Cerebellar nuclear complex (tissue), 1 donor: ENCODE measurements at regions not wholly inside any gene's neighbourhood (a gene's known extent, or its start where the extent isn't known, plus 50 kb on each side); places are given as distances from the start of the nearest gene placed in this dataset.
A peak's percentile ranks its signal among the peaks of the same experiment; 100 is the strongest.
"Not testable (repeated sequence)": the region's sequence is repeated elsewhere in the genome, so short reads cannot be mapped to it uniquely, and the experiment has no call there.

Experiments used
- DNase-seq, 2 experiments: peaks; one replicate each; lab custom pipeline; 2025; lab: John Stamatoyannopoulos, UW

DNA sequence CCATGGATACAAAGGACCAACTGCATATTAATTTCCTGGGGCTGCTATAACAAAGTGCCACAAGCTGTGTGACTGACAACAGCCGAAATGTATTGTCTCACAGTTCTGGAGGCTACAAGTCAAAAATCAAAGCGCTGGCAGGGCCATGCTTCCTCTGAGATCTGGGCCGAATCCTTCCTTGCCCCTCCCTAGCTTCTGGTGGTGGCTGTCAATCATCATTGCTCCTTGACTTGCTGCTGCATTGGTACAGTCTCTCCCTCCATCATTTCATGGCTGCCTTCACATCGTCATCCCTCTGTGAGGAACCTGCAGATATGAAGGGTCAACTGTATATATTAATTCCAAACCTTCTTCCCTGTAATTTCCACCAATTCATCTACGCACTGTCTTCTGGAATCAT, 118.3 kb downstream of the EXOC5 start:
- DNase-seq = no peak

DNA sequence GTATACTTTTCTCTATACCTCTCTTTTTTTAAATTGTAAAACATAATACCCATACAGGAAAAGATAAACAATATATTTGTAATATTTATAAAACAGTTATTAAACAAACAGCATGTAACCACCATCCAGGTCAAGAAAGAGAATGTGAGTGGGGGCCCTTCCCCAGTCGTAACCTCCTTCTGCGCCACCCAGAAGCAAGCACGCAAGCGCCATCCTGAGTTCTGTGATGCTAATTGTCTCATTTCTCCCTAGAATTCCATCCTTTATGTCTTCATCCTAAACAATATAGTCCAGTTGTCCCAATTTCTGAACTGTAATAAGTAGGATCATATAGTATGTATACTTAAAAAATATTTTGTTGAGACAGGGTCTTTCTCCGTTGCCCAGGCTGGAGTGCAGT, 129.5 kb downstream of the EXOC5 start:
- DNase-seq = no peak

- peak; percentile 49 to 53 for DNase-seq
These were observed 131.9 kb downstream of the EXOC5 start for GRCh38 chr14:57136669-57137328.

GRCh38 chr14:57127809-57128208, 140.9 kb downstream of the EXOC5 start:
- DNase-seq = not testable (repeated sequence)

DNA sequence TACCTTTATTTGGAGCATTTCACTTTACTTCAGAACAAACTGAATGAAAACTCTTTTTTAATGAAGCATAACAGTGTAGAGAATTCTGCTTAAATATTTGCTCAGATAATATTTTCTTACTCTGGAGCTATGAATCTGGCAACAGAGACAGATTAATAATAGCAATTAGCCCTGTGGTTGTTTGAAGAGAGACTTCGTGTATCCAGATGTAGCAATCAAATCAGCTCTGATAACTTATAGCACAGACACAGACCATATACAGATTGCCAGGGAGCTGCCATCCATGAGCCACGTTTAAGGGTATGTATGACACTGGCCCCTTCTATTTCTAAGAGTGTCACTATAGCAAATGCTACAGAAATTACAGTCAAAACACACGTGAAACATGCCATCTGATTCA, 146.6 kb downstream of the EXOC5 start:
- no peak for DNase-seq

DNA sequence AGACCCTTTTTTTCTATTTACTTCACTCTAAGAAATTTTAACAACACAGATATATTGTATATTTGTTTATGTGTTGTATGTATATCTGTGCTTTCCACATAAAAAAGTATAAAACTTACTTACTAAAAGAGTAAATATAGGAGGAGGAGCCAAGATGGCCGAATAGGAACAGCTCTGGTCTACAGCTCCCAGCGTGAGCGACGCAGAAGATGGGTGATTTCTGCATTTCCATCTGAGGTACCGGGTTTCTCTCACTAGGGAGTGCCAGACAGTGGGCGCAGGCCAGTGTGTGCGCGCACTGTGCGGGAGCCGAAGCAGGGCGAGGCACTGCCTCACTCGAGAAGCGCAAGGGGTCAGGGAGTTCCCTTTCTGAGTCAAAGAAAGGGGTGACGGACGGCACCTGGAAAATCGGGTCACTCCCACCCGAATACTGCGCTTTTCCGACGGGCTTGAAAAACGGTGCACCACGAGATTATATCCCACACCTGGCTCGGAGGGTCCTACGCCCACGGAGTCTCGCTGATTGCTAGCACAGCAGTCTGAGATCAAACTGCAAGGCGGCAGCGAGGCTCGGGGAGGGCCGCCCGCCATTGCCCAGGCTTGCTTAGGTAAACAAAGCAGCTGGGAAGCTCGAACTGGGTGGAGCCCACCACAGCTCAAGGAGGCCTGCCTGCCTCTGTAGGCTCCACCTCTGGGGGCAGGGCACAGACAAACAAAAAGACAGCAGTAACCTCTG, 156.5 kb downstream of the EXOC5 start:
- not testable (repeated sequence) for DNase-seq

DNA sequence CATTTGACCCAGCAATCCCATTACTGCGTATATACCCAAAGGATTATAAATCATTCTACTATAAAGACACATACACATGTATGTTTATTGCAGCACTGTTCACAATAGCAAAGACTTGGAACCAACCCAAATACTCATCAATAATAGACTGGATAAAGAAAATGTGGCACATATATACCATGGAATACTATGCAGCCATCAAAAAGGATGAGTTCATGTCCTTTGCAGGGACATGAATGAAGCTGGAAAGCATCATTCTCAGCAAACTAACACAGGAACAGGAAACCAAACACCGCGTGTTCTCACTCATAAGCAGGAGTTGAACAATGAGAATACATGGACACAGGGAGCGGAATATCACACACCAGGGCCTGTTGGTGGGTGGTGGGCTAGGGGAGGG, 158.3 kb downstream of the EXOC5 start:
- not testable (repeated sequence) for DNase-seq

GRCh38 chr14:57091030-57091608, 177.6 kb downstream of the EXOC5 start:
- no peak for DNase-seq

- no peak for DNase-seq
These were observed 178.8 kb downstream of the EXOC5 start for GRCh38 chr14:57089901-57090300.

GRCh38 chr14:57087841-57088240, 180.9 kb downstream of the EXOC5 start:
- peak; percentile 68 to 85 for DNase-seq

DNA sequence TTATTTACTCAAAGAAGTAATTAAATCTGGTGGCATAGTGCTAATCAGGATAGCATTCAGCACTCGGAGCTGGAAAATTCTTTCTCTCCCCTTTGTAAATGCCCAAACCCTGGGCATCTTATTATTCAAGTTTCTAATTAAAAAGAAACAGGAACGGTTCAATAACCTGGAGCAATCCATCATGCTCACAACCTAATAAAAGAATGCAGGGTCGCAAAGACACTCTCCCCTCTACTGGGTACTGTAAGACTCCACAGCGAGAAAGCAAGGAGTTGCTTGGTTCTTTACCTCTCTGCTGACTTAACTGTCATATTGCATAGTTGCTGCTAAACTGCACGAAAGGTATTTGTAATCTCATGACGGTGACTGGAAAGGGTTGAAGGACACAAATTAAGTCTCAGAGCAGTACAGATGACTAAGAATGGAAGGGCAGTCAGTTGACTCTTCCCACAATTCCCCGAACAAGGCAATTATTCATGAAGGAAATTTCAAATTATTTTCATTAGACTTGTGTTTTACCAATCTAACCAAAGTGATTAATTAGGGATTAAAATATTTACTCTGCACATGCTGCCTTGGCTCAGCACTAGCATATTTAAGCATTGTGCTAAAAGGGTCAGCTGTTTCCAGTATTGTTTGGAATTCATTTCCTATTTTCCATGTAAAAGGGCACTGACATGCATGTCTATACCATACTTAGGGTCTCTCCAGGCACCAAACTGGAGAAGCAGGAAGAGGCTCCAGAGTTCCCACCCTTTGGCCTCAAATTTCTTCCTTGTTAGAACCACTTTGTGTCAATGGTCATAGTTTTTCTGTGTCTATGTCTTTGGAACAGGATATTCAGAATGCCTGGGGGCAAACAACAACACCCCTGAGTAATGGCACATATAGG, 182.2 kb downstream of the EXOC5 start:
- no peak for DNase-seq

- peak; percentile 87 to 96 for DNase-seq
These were observed 182.9 kb downstream of the EXOC5 start for GRCh38 chr14:57085801-57086200.

DNA sequence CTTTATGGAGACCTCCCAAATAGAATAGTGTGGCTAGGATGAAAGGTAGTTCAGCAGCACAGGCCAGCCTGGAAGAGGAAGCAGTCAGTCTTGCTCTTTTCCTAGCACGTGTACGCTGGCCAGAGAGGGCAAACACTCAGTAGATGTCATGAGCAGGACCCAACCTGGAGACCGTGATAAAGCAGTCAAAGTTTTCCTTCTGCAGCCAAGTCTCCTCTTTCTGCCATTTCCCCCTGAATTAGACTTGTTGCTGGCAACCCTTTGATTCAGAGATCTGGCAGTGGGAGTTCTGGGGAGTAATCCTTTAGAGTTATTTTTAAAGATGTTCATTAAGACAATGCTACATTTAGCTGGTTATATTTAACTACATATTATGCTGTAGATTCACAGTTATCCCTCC, 183.7 kb downstream of the EXOC5 start:
- DNase-seq = no peak

DNA sequence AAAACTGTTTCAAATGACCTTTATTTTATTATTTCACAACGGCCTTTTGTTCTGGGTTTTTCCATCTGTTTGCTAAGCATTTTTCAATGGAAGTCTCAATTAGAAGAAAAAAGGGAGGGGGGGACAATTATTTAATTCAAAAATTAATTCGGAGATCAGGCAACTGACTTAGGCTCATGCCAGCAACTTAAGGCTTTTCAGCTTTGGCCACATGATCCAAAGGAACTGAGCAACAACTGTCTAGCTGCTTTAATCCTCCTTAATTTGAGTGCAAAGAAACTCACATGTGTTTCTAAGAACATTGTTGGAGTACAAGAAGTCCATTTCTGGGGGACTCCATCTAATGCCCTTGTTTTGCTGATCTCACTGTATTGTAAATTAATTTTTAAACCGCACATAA, 188.0 kb downstream of the EXOC5 start:
- no peak for DNase-seq

- peak in 1 of 2 experiments; percentile 9 for DNase-seq
These were observed 190.7 kb downstream of the EXOC5 start for GRCh38 chr14:57078054-57078453.

- DNase-seq = no peak
These were observed 194.7 kb downstream of the EXOC5 start for GRCh38 chr14:57073986-57074385.

GRCh38 chr14:57071639-57072038, 197.1 kb downstream of the EXOC5 start:
- DNase-seq = no peak

DNA sequence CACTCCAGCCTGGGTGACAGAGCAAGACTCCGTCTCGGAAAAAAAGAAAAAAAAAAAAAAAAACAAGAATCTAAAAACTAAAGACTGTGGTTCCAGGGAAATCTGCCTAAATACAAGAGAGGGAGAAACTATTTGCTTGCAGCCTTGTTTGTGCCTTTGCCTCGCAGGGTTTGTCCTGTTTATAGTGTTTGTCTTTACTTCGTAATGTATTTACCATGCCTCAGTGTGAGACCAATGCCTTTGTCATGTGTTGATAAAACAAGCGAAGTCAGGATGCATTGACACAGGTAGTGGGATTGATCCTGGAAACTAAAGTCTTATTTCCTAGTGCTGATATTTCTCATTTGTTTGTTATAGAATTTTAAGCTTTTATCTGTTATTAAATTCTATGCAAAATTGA, 199.0 kb downstream of the EXOC5 start:
- no peak for DNase-seq

GRCh38 chr14:57068511-57068910, 200.2 kb downstream of the EXOC5 start:
- no peak for DNase-seq

GRCh38 chr14:57066887-57067513, 201.7 kb downstream of the EXOC5 start:
- DNase-seq = no peak

GRCh38 chr14:57066463-57066862, 202.2 kb downstream of the EXOC5 start:
- no peak for DNase-seq
